ENCODE measurements at regions not wholly inside any gene's neighbourhood (a gene's known extent, or its start where the extent isn't known, plus 50 kb on each side); places are given as distances from the start of the nearest gene placed in this dataset.

DNA sequence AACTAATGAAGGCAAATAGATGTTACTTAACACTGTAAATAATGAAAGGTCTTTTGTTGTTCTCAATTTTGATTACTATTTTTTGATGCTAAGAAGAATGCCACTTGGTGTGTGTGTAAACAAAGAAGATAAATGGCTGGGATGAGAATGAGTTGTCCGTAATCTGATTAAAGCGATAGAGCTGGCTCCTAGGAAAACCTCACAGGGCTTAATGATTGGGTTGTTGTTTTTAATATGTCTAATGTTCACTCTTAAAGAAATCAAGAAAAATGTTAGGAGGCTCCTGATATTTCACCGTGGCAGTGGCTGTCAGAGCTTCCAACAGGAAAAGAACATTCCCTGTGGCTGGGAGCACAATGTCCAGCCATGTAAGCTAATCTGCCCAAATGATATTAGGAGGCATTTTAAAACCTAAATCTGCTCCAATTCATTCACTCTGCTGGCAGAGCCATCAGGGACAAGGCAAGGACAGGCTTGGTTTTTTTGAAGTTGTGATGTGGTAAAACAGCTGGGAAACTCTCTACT is 243.9 kb downstream of the SNX10 start:
- Histone ChIP-seq H3K9ac (ENCODE audit: low read depth, low read length) (no peak overlapping the region), H3K9me1 (ENCODE audit: insufficient read depth, low read length) (no peaks in the 10 kb centered on the region), H3K79me1 (ENCODE audit: low read depth in 1 of 2, low read length in 2 of 2) (no peaks in the 10 kb centered on the region), H2AK9ac (replicated peaks; ENCODE audit: low read depth, low read length, poor library complexity) (no peak overlapping the region), H3K4me1 (ENCODE audit: control insufficient read depth, insufficient read depth, low read length) (no peaks in the 10 kb centered on the region), H2BK120ac (ENCODE audit: low read depth, low read length) (no peak overlapping the region), H3K4me3 (ENCODE audit: insufficient read depth, low read depth, low read length) (no peak overlapping the region), H3K9me3 (ENCODE audit: control insufficient read depth, insufficient read depth, low read length) (no peaks in the 10 kb centered on the region), H2BK5ac (ENCODE audit: low read depth, low read length, poor library complexity, severe bottlenecking) (no peak overlapping the region), H2AFZ (replicated peaks; ENCODE audit: low read length, poor library complexity) (no peak overlapping the region), H2BK20ac (ENCODE audit: low read depth, low read length) (no peak overlapping the region), H3K4ac (ENCODE audit: low read depth, low read length) (no peak overlapping the region), H2BK15ac (ENCODE audit: low read depth, low read length) (no peak overlapping the region), H3K23ac (ENCODE audit: low read depth, low read length) (no peak overlapping the region), H4K20me1 (ENCODE audit: insufficient read depth, low read length) (no peaks in the 10 kb centered on the region), H3K27me3 (ENCODE audit: control insufficient read depth, insufficient read depth, low read length) (peaks cover 6% of the 10 kb centered on the region), H4K91ac (ENCODE audit: insufficient read depth, low read depth, low read length) (no peak overlapping the region), H3K27ac (ENCODE audit: insufficient read depth, low read length) (no peak overlapping the region), H3K14ac (replicated peaks; ENCODE audit: low read depth, low read length) (no peak overlapping the region), H3K36me3 (ENCODE audit: control insufficient read depth, insufficient read depth, low read length) (no peaks in the 10 kb centered on the region), H2AK5ac (ENCODE audit: low read depth, low read length) (no peak overlapping the region), H4K8ac (ENCODE audit: low read depth in 2 of 2, low read length in 2 of 2) (no peak overlapping the region), H3K18ac (ENCODE audit: low read depth, low read length) (no peak overlapping the region), H4K5ac (ENCODE audit: low read depth, low read length) (no peak overlapping the region), H3K4me2 (ENCODE audit: low read depth, low read length) (no peak overlapping the region), H3K56ac (ENCODE audit: extremely low read depth, insufficient read depth, low read length) (no peak overlapping the region)
- DNase-seq (no peak), ATAC-seq (ENCODE audit: low read depth) (no peak)
- BruUV-seq (replicated peaks), result no TSS peak
- POLR2A ChIA-PET (ENCODE audit: unreplicated experiment), result no interaction called here
- no peak for TF ChIP-seq MAZ (IDR thresholded peaks at IDR 0.05; ENCODE audit: borderline replicate concordance, low read depth, low read length)
- TF ChIP-seq, protein P1, sequence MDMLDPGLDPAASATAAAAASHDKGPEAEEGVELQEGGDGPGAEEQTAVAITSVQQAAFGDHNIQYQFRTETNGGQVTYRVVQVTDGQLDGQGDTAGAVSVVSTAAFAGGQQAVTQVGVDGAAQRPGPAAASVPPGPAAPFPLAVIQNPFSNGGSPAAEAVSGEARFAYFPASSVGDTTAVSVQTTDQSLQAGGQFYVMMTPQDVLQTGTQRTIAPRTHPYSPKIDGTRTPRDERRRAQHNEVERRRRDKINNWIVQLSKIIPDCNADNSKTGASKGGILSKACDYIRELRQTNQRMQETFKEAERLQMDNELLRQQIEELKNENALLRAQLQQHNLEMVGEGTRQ (IDR thresholded peaks at IDR 0.05; ENCODE audit: low read depth, low read length), result no peak
- no peak for TF ChIP-seq CEBPB (IDR thresholded peaks at IDR 0.05; ENCODE audit: low read depth, low read length)
- TF ChIP-seq RCOR1 (IDR thresholded peaks at IDR 0.05; ENCODE audit: insufficient replicate concordance, low read length), result no peak
- TF ChIP-seq MXI1 (IDR thresholded peaks at IDR 0.05; ENCODE audit: borderline replicate concordance, low read depth, low read length), result no peak
- TF ChIP-seq BHLHE40 (IDR thresholded peaks at IDR 0.05; ENCODE audit: low read depth, low read length), result no peak
- TF ChIP-seq MAFK (IDR thresholded peaks at IDR 0.05; ENCODE audit: low read depth, low read length), result no peak
- TF ChIP-seq RFX5 (IDR thresholded peaks at IDR 0.05; ENCODE audit: low read depth, low read length), result no peak
- TF ChIP-seq CTCF (conservative IDR thresholded peaks at IDR 0.05; ENCODE audit: low read depth, low read length), result no peak
- no peak for TF ChIP-seq POLR2A (IDR thresholded peaks at IDR 0.05; ENCODE audit: low read depth, low read length)
- TF ChIP-seq RAD21 (IDR thresholded peaks at IDR 0.05; ENCODE audit: low read length), result no peak
- TF ChIP-seq SMC3 (IDR thresholded peaks at IDR 0.05; ENCODE audit: low read depth, low read length), result no peak
- no peak for TF ChIP-seq CHD1 (IDR thresholded peaks at IDR 0.05; ENCODE audit: low read depth, low read length)
- in situ Hi-C loops (cut with MboI; ENCODE audit: low sequenced_read_pairs) (no loop called here), intact Hi-C loops (cut with micrococcal nuclease) (no loop called here), dilution Hi-C loops (cut with HindIII; ENCODE audit: low sequenced_read_pairs, unreplicated experiment) (no loop called here)
- no CpG with 5 or more reads among the region's 3 CpGs for WGBS, 2 experiments (ENCODE audit: extremely low coverage in 2 of 2, insufficient read length in 1 of 2)
- CTCF ChIA-PET, result interaction anchor here (0.6 kb wide), 1 partner anchor 297 kb away, joined by 7 read pairs; no protein-coding TSS in a partner anchor
